ENCODE measurements at regions not wholly inside any gene's neighbourhood (a gene's known extent, or its start where the extent isn't known, plus 50 kb on each side); places are given as distances from the start of the nearest gene placed in this dataset.

GRCh38 chr1:221074332-221074731 is 195.1 kb downstream of the HLX start:
- intact Hi-C loops (cut with micrococcal nuclease; ENCODE audit: unreplicated experiment) (no loop called here), in situ Hi-C loops (cut with HindIII; ENCODE audit: extremely low pct_ligation_motif_present, low pct_unique_long_range_greater_than_20kb) (no loop called here)
- DNase-seq (ENCODE audit: low spot score) (no peak), ATAC-seq (no peak), FAIRE-seq (no peak)
- ChIA-PET POLR2A (no interaction called here), CTCF (ENCODE audit: low intra/inter-chr PET ratio, low total read pairs) (no interaction called here)
- no peaks in the 10 kb centered on the region for H3K79me2 ChIP-seq (ENCODE audit: insufficient read depth, low read length)
- no peak overlapping the region for H3K27ac ChIP-seq (ENCODE audit: extremely low read length, insufficient read depth, low read length)
- H3K36me3 ChIP-seq (replicated peaks in 1 of 2; ENCODE audit: control insufficient read depth in 1 of 2, insufficient read depth in 2 of 2, low read length in 2 of 2), result no peaks in the 10 kb centered on the region
- no peaks in the 10 kb centered on the region for H4K20me1 ChIP-seq (ENCODE audit: insufficient read depth, low read length)
- BruUV-seq (replicated peaks), result no TSS peak
- H3K4me3 ChIP-seq (replicated peaks in 1 of 3; ENCODE audit: insufficient read depth in 1 of 3, low read depth in 2 of 3, low read length in 3 of 3), result no peak overlapping the region
- H3K4me1 ChIP-seq (ENCODE audit: insufficient read depth, low read length), result no peaks in the 10 kb centered on the region
- H3K27me3 ChIP-seq (ENCODE audit: control insufficient read depth in 1 of 2, insufficient read depth in 2 of 2, low read length in 2 of 2), result no peaks in the 10 kb centered on the region; a peak in 1 of 5 replicates
- H3K4me2 ChIP-seq (ENCODE audit: low read depth, low read length), result no peak overlapping the region
- TF ChIP-seq SP1 (IDR thresholded peaks at IDR 0.05) (no peak), SP1 (CRISPR knock-in tag; IDR thresholded peaks at IDR 0.05) (no peak), NR3C1 (CRISPR knock-in tag; IDR thresholded peaks at IDR 0.05) (no peak), MAFK (conservative IDR thresholded peaks at IDR 0.05 in 1 of 2, IDR thresholded peaks at IDR 0.05 in 1 of 2; ENCODE audit: low read length in 2 of 2) (no peak), BCL6 (CRISPR knock-in tag; IDR thresholded peaks at IDR 0.05) (no peak), ZNF280D (CRISPR knock-in tag; IDR thresholded peaks at IDR 0.05) (no peak), MZF1 (CRISPR knock-in tag; IDR thresholded peaks at IDR 0.05; ENCODE audit: borderline replicate concordance) (no peak), ZNF317 (CRISPR knock-in tag; IDR thresholded peaks at IDR 0.05) (no peak), ZSCAN30 (CRISPR knock-in tag; IDR thresholded peaks at IDR 0.05) (no peak), SPEN (CRISPR knock-in tag; IDR thresholded peaks at IDR 0.05; ENCODE audit: low read depth) (no peak), CBX1 (IDR thresholded peaks at IDR 0.05; ENCODE audit: low read depth) (no peak), ZNF746 (CRISPR knock-in tag; IDR thresholded peaks at IDR 0.05) (no peak), NBN (conservative IDR thresholded peaks at IDR 0.05) (no peak)
- WGBS (ENCODE audit: low lambda C conversion rate), result 0% methylated on average over 2 of the region's 2 CpGs
- H3K9me3 ChIP-seq (ENCODE audit: low read length), result no peaks in the 10 kb centered on the region
- H3K9ac ChIP-seq (ENCODE audit: insufficient read depth, low read depth, low read length), result no peak overlapping the region
- no peak overlapping the region for H2AFZ ChIP-seq (ENCODE audit: low read length)

Data from HepG2 (cell line).